ENCODE measurements at regions not wholly inside any gene's neighbourhood (a gene's known extent, or its start where the extent isn't known, plus 50 kb on each side); places are given as distances from the start of the nearest gene placed in this dataset.

DNA sequence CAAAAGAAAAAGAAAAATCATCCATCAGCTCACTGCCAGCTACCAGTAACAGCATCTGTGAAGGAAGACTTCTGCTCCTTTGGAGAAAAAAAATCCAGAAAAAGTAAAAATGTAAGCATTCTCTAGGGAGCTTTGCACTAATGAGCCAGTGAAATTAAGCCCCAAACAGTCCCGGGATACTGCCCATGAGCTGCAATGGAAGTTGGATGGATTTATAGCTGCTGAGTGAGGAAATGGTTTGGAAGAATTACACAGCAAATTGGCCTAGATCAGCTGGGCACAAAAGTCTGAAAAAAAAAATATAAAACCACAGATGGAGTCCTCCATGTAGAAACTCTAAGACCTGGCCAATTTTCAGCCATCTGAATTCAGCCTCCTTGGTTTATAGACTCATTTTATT, 462.9 kb upstream of the USP15 start:
- H3K9ac ChIP-seq (ENCODE audit: low read depth, low read length) = no peak overlapping the region
- H3K4me1 ChIP-seq (ENCODE audit: control insufficient read depth, insufficient read depth, low read length) = no peaks in the 10 kb centered on the region
- no peaks in the 10 kb centered on the region for H3K9me3 ChIP-seq (ENCODE audit: control insufficient read depth, insufficient read depth, low read length)
- H3K27ac ChIP-seq (ENCODE audit: low read depth, low read length) = no peak overlapping the region
- H3K36me3 ChIP-seq (ENCODE audit: control insufficient read depth, insufficient read depth, low read length) = no peaks in the 10 kb centered on the region
- H3K4me3 ChIP-seq (ENCODE audit: low read depth, low read length) = no peak overlapping the region
- H3K27me3 ChIP-seq (ENCODE audit: control insufficient read depth, insufficient read depth, low read length) = no peaks in the 10 kb centered on the region

DNA sequence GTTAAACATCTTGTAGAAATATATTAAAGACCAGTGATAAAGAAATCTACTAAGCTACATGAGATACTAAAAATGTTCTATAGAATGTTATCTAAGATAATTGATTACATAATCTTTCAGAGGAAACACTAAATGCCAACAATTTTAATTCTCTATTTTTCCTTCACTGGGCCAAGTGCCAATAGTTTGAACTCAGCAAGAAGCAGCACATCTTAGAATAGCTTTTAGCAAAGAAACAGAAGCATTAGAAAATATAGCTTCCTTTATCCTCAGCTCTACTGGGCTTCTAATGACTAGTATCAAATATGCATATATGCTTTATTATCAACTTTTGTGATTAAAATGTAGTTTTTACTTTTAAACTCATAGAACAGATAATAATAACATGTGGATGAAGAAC, 461.4 kb upstream of the USP15 start:
- H3K27ac ChIP-seq (ENCODE audit: low read depth, low read length) = no peak overlapping the region
- H3K4me1 ChIP-seq (ENCODE audit: control insufficient read depth, insufficient read depth, low read length) = peaks cover 1% of the 10 kb centered on the region; the same call in 1 of the 2 replicates

DNA sequence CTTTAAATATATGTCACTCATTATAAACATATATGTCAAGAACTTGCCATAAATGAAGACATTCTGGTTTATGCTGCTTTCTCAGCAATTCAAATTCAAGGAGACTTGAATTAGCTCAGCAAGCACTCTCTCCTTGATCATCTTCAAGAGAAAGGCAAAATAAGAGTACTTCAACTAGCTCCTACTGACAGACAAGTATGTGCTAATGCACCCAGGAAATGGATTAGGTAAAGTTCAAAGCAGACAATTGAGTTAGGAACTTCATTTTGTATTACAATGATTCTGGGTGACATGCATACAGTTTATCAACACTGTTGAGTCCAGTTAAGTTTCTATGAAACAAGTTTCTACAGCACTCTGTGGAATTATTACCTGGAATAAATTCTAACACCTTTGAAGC, 455.9 kb upstream of the USP15 start:
- no peaks in the 10 kb centered on the region for H3K27me3 ChIP-seq (ENCODE audit: control insufficient read depth, insufficient read depth, low read length)
- H3K4me3 ChIP-seq (ENCODE audit: low read depth, low read length) = no peak overlapping the region
- H3K4me1 ChIP-seq (ENCODE audit: control insufficient read depth, insufficient read depth, low read length) = peaks cover 11% of the 10 kb centered on the region
- H3K36me3 ChIP-seq (ENCODE audit: control insufficient read depth, insufficient read depth, low read length) = no peaks in the 10 kb centered on the region
- H3K9ac ChIP-seq (ENCODE audit: low read depth, low read length) = no peak overlapping the region
- peak overlapping the region; percentile 76 for H3K27ac ChIP-seq (ENCODE audit: low read depth, low read length)
- peaks cover 25% of the 10 kb centered on the region for H3K9me3 ChIP-seq (ENCODE audit: control insufficient read depth, insufficient read depth, low read length)

More for the DNA sequence above, 461.4 kb upstream of the USP15 start:
- Histone ChIP-seq H3K4me3 (ENCODE audit: low read depth, low read length) (no peak overlapping the region), H3K9me3 (ENCODE audit: control insufficient read depth, insufficient read depth, low read length) (no peaks in the 10 kb centered on the region), H3K27me3 (ENCODE audit: control insufficient read depth, insufficient read depth, low read length) (no peaks in the 10 kb centered on the region), H3K36me3 (ENCODE audit: control insufficient read depth, insufficient read depth, low read length) (no peaks in the 10 kb centered on the region), H3K9ac (ENCODE audit: low read depth, low read length) (no peak overlapping the region)

DNA sequence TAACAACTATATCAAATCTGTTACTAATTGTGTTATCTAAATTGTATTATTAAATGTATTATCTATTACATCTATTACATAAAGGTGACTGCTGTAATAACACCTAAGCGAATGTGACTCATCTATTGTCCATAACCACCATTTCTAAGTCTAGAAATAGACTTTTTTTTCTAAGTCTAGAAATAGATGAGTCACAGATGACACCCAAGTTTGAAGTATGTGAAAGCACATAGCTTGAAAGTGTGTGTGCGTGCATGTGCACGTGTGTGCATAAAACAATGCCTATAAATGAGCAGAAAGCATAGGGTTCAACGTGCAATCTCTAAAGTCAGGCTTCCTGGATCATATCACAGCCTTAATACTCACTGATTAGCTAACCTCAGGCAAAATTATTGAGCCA, 451.3 kb upstream of the USP15 start:
- Histone ChIP-seq H3K9ac (ENCODE audit: low read depth, low read length) (no peak overlapping the region), H3K27ac (ENCODE audit: low read depth, low read length) (no peak overlapping the region), H3K36me3 (ENCODE audit: control insufficient read depth, insufficient read depth, low read length) (no peaks in the 10 kb centered on the region), H3K4me1 (ENCODE audit: control insufficient read depth, insufficient read depth, low read length) (peaks cover 9% of the 10 kb centered on the region), H3K4me3 (ENCODE audit: low read depth, low read length) (no peak overlapping the region), H3K27me3 (ENCODE audit: control insufficient read depth, insufficient read depth, low read length) (no peaks in the 10 kb centered on the region), H3K9me3 (ENCODE audit: control insufficient read depth, insufficient read depth, low read length) (peaks cover 25% of the 10 kb centered on the region)

DNA sequence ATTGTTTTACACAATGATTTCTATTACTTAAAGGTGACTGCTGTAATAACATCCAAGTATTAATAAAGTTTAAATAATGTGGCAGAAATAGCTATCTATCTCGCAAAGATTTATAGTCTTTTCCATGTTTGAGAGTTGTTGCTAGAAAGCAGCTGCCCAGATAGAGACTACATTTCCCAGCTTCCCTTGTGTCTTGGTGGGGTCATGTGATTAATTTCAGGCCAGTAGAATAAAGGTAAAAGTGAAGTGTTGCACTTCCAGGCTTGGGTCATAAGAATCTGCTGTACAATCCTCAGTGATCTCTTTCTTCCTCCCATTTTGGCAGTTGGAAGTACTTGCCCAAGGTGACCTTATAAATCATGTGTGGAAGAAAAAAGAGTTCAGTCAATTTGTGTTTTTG, 449.7 kb upstream of the USP15 start:
- Histone ChIP-seq H3K4me3 (ENCODE audit: low read depth, low read length) (no peak overlapping the region), H3K27me3 (ENCODE audit: control insufficient read depth, insufficient read depth, low read length) (no peaks in the 10 kb centered on the region), H3K4me1 (ENCODE audit: control insufficient read depth, insufficient read depth, low read length) (no peaks in the 10 kb centered on the region), H3K27ac (ENCODE audit: low read depth, low read length) (no peak overlapping the region), H3K9ac (ENCODE audit: low read depth, low read length) (no peak overlapping the region), H3K36me3 (ENCODE audit: control insufficient read depth, insufficient read depth, low read length) (no peaks in the 10 kb centered on the region), H3K9me3 (ENCODE audit: control insufficient read depth, insufficient read depth, low read length) (peaks cover 23% of the 10 kb centered on the region)

DNA sequence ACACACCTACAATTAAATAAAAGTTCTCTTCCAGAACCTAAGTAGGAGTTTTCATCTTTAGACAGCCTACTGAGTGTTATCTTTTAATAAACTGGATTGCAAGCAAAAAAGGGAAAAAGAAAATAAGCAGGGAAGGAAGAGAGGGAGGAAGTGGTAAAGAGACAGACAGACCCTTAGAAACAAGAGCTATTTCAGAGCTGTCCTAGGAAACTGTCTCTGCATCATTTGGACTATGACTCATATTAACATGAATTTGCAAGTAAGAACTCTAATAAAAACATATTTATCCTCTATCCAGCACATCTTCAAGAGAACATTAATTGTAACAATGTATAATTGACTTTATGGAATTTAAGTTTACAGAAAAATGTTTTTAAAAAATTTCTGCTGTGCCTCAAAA, 438.8 kb upstream of the USP15 start:
- Histone ChIP-seq H3K4me1 (ENCODE audit: control insufficient read depth, insufficient read depth, low read length) (no peaks in the 10 kb centered on the region), H3K27me3 (ENCODE audit: control insufficient read depth, insufficient read depth, low read length) (no peaks in the 10 kb centered on the region), H3K9me3 (ENCODE audit: control insufficient read depth, insufficient read depth, low read length) (no peaks in the 10 kb centered on the region), H3K9ac (ENCODE audit: low read depth, low read length) (no peak overlapping the region), H3K4me3 (ENCODE audit: low read depth, low read length) (no peak overlapping the region), H3K27ac (ENCODE audit: low read depth, low read length) (no peak overlapping the region), H3K36me3 (ENCODE audit: control insufficient read depth, insufficient read depth, low read length) (no peaks in the 10 kb centered on the region)

- Histone ChIP-seq H3K27ac (ENCODE audit: low read depth, low read length) (no peak overlapping the region), H3K4me1 (ENCODE audit: control insufficient read depth, insufficient read depth, low read length) (no peaks in the 10 kb centered on the region), H3K27me3 (ENCODE audit: control insufficient read depth, insufficient read depth, low read length) (no peaks in the 10 kb centered on the region)
These were observed 437.1 kb upstream of the USP15 start for GRCh38 chr12:61823102-61823501.

DNA sequence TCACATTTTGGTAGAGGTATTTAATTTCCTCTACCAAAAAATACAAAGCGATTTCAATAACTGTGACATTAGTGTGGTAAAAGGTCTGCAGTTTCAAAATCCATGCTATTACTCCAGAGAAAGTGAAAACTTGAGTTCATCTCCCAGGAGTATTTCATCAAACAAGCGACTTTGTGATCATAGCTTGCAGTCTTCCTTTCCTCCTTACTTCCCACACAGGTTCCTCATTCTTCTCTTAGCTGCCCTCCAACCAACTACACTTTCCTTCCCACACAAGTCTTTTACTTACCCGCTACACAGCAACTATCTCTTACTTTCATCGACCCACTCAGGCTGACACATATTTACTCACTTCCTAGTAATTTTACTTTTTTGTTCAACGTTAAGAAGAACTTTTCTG, 413.4 kb upstream of the USP15 start:
- Histone ChIP-seq H3K4me3 (ENCODE audit: low read depth, low read length) (no peak overlapping the region), H3K27ac (ENCODE audit: low read depth, low read length) (no peak overlapping the region), H3K4me1 (ENCODE audit: control insufficient read depth, insufficient read depth, low read length) (no peaks in the 10 kb centered on the region), H3K27me3 (ENCODE audit: control insufficient read depth, insufficient read depth, low read length) (no peaks in the 10 kb centered on the region), H3K9ac (ENCODE audit: low read depth, low read length) (no peak overlapping the region), H3K9me3 (ENCODE audit: control insufficient read depth, insufficient read depth, low read length) (no peaks in the 10 kb centered on the region), H3K36me3 (ENCODE audit: control insufficient read depth, insufficient read depth, low read length) (no peaks in the 10 kb centered on the region)

More at GRCh38 chr12:61823102-61823501, 437.1 kb upstream of the USP15 start:
- no peaks in the 10 kb centered on the region for H3K9me3 ChIP-seq (ENCODE audit: control insufficient read depth, insufficient read depth, low read length)
- H3K36me3 ChIP-seq (ENCODE audit: control insufficient read depth, insufficient read depth, low read length) = no peaks in the 10 kb centered on the region
- H3K9ac ChIP-seq (ENCODE audit: low read depth, low read length) = no peak overlapping the region
- no peak overlapping the region for H3K4me3 ChIP-seq (ENCODE audit: low read depth, low read length)

DNA sequence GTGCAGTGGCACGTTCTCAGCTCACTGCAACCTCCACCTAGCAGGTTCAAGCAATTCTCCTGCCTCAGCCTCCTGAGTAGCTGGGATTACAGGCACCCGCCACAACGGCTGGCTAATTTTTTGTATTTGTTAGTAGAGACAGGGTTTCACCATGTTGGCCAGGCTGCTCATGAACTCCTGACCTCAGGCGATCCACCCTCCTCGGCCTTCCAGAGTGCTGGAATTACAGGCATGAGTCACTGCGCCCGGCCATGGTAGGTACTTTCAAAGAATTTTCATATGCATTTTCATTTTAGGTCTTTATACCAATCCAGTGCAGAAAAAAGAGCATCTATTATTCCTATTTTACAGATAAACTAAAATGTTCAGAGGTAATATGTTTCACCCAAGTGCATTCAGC, 411.3 kb upstream of the USP15 start:
- H3K27me3 ChIP-seq (ENCODE audit: control insufficient read depth, insufficient read depth, low read length) = no peaks in the 10 kb centered on the region
- H3K36me3 ChIP-seq (ENCODE audit: control insufficient read depth, insufficient read depth, low read length) = no peaks in the 10 kb centered on the region

GRCh38 chr12:61853945-61854344, 406.3 kb upstream of the USP15 start:
- H3K36me3 ChIP-seq (ENCODE audit: control insufficient read depth, insufficient read depth, low read length) = no peaks in the 10 kb centered on the region
- no peaks in the 10 kb centered on the region for H3K27me3 ChIP-seq (ENCODE audit: control insufficient read depth, insufficient read depth, low read length)
- H3K27ac ChIP-seq (ENCODE audit: low read depth, low read length) = no peak overlapping the region
- no peak overlapping the region for H3K4me3 ChIP-seq (ENCODE audit: low read depth, low read length)
- no peaks in the 10 kb centered on the region for H3K4me1 ChIP-seq (ENCODE audit: control insufficient read depth, insufficient read depth, low read length)
- H3K9ac ChIP-seq (ENCODE audit: low read depth, low read length) = no peak overlapping the region
- H3K9me3 ChIP-seq (ENCODE audit: control insufficient read depth, insufficient read depth, low read length) = no peaks in the 10 kb centered on the region

More for the DNA sequence above, 411.3 kb upstream of the USP15 start:
- Histone ChIP-seq H3K4me3 (ENCODE audit: low read depth, low read length) (no peak overlapping the region), H3K4me1 (ENCODE audit: control insufficient read depth, insufficient read depth, low read length) (no peaks in the 10 kb centered on the region), H3K9ac (ENCODE audit: low read depth, low read length) (no peak overlapping the region), H3K27ac (ENCODE audit: low read depth, low read length) (no peak overlapping the region), H3K9me3 (ENCODE audit: control insufficient read depth, insufficient read depth, low read length) (no peaks in the 10 kb centered on the region)

- H3K27me3 ChIP-seq (ENCODE audit: control insufficient read depth, insufficient read depth, low read length) = no peaks in the 10 kb centered on the region
- H3K36me3 ChIP-seq (ENCODE audit: control insufficient read depth, insufficient read depth, low read length) = no peaks in the 10 kb centered on the region
- H3K4me3 ChIP-seq (ENCODE audit: low read depth, low read length) = no peak overlapping the region
- H3K9ac ChIP-seq (ENCODE audit: low read depth, low read length) = no peak overlapping the region
- H3K27ac ChIP-seq (ENCODE audit: low read depth, low read length) = no peak overlapping the region
- H3K9me3 ChIP-seq (ENCODE audit: control insufficient read depth, insufficient read depth, low read length) = no peaks in the 10 kb centered on the region
- no peaks in the 10 kb centered on the region for H3K4me1 ChIP-seq (ENCODE audit: control insufficient read depth, insufficient read depth, low read length)
These were observed 405.3 kb upstream of the USP15 start for GRCh38 chr12:61854902-61855301.

DNA sequence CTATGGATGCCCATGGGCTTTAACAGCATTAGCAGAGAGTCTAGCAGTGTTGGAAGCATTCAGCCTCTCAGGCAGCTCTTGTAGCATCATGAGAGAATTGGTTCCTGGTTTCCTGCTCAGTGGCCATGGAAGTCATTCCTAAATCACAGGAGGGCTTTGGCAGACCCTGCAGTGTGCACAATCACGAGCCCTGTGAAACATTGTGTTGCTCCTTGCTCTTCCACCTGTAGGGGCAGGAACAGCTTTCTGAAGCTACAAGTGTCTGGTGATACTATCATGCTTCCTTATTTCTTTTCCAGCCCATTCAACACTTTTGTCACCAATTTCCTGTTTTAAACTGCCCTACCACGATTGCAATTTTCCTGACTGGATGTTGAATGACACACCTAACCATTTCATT, 402.2 kb upstream of the USP15 start:
- Histone ChIP-seq H3K4me1 (ENCODE audit: control insufficient read depth, insufficient read depth, low read length) (no peaks in the 10 kb centered on the region), H3K27me3 (ENCODE audit: control insufficient read depth, insufficient read depth, low read length) (no peaks in the 10 kb centered on the region), H3K27ac (ENCODE audit: low read depth, low read length) (no peak overlapping the region), H3K9ac (ENCODE audit: low read depth, low read length) (no peak overlapping the region), H3K4me3 (ENCODE audit: low read depth, low read length) (no peak overlapping the region), H3K9me3 (ENCODE audit: control insufficient read depth, insufficient read depth, low read length) (no peaks in the 10 kb centered on the region), H3K36me3 (ENCODE audit: control insufficient read depth, insufficient read depth, low read length) (no peaks in the 10 kb centered on the region)
